HG02759 (cell line): ENCODE measurements at regions not wholly inside any gene's neighbourhood (a gene's known extent, or its start where the extent isn't known, plus 50 kb on each side); places are given as distances from the start of the nearest gene placed in this dataset.

Source experiments
- ATAC-seq: cut with Tn5 transposase; IDR thresholded peaks from one replicate; pipeline ENCODE4 v1.9.1; 2021; ENCODE audit warnings: mild to moderate bottlenecking, moderate library complexity; ENCODE audit not compliant: unreplicated experiment

DNA sequence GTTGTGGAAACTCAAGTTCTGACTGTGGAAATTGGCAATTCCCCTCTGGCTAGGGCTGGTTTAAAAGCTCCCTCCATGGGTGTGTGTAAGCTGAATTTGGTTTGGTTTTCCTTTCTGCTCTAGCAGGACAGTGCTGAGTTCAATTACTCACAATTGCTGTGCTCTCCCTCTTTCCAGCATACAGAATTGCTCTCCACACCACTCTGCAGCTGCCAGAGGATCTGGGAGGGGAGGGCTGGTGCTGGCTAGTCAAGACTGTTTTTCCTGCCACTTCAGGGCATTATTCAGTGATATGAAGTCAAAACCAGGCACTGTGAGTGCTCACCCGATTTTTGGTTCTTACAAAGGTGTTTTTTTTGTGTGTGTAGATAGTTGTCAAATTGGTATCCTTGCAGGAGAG is 336.9 kb upstream of the SLC24A2 start:
- ATAC-seq: no peak

DNA sequence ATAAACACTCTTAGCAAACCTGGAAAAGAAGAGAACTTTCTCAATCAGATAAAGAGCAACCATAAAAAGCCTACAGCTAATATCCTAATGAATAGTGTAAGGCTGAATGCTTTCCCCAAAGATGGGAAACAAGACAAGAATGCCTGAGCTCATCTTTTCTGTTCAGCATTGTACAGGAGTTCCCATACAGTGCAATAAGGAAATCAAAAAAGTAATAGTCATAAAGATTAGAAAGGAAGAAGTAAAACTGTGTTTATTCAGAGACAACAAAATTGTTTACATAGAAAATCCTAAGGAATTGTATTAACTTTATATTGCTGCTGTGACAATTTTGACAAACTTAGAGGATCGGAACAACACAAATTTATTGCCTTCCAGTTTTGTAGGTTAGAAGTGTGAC is 330.7 kb upstream of the SLC24A2 start:
- no peak for ATAC-seq

DNA sequence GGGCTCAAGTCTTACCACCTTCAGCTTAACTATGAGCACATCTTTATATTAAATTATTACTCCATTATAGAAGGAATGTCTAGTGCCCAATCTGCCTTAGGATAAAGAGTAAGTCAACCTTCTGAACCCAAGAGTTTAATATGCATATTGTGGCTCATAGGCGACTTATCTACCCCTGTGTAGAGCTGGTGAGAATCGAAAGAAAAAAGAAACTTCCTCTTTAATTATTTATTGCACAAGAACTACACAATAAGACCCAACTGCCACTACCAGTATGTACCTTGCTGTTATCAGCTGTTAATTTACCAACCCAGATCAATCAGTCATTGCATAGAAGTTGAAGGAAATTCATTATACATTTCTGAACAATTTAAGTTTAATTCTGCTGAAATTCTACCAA is 329.1 kb upstream of the SLC24A2 start:
- ATAC-seq: no peak

GRCh38 chr9:20117482-20117881 is 328.6 kb upstream of the SLC24A2 start:
- no peak for ATAC-seq

- no peak for ATAC-seq
Measured at GRCh38 chr9:20114974-20115373, 326.1 kb upstream of the SLC24A2 start.

- no peak for ATAC-seq
Measured at GRCh38 chr9:20112205-20112783, 323.5 kb upstream of the SLC24A2 start.

DNA sequence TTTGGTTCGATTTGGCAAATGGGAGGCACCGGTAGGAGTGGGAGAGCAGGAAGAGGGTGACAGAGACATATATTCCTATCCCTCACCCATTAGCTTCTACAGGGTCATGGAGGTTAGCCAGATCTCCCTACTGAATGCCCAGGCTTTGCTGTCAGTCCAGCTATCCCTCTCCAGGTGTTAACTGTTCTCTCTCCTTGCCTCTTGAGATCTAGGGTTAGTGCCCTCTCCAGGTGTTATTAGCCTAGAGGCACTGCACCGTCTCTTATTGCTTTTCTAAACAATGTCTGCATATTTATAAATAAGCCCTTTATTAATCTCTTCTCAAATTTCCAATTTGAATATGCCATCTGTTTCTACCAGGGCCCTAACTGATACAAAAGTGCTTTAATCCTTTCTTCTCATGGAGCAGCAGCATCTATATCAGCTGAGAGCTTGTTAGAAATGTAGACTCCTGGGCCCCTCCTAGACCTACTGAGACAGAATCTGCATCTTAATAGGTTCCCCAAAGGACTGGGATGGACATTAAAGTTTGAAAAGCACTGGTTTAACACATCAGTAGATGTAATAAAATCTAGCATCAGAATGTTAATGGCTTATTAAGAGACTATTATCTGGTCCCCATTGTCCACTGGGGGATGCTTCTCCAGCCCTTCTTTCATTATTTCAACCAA is 322.5 kb upstream of the SLC24A2 start:
- ATAC-seq: no peak

DNA sequence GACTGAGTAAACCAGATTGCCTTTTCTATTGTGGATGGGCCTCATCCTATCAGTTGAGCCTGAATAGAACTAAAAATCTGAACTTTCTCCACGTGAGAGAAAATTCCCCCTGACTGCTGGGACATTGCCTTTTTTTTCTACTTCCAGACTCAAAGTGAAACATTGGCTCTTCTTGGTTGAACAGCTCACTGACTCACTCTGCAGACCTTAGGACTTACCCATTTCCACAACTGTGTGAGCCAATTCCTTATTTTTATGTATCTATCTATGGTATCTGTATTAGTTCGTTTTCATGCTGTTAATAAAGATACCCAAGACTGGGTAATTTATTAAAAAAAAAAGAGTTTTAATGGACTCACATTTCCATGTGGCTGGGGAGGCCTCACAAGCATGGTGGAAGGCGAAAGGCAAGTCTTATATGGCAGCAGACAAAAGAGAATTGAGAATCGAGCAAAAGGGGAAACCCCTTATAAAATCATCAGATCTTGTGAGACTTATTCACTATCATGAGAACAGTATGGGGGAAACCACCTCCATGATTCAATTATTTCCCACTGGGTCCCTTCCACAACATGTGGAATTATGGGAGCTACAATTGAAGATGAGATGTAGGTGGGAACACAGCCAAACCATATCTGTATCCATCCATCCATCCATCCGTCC is 306.7 kb upstream of the SLC24A2 start:
- no peak for ATAC-seq

DNA sequence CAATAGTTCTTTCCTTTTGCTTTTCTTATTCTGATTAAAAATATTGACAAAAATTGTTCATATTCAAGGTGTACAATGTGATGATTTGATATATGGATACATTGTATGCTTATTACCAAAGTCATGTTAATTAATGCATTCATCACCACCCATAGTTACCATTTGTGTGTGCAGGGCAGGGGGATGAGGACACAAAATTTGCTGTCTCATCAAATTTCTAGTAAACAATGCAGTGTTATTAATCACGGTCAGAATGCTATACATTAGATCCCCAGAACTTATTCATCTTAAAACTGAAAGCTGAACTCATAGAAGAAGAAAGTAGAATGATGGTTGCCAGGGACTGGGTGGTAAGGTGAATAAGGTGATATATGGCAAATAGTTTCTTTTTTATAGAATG is 303.7 kb upstream of the SLC24A2 start:
- ATAC-seq: no peak

- ATAC-seq: no peak
Measured at GRCh38 chr9:20087481-20087880, 298.6 kb upstream of the SLC24A2 start.

- ATAC-seq: no peak
Measured at GRCh38 chr9:20085842-20086241, 297.0 kb upstream of the SLC24A2 start.

DNA sequence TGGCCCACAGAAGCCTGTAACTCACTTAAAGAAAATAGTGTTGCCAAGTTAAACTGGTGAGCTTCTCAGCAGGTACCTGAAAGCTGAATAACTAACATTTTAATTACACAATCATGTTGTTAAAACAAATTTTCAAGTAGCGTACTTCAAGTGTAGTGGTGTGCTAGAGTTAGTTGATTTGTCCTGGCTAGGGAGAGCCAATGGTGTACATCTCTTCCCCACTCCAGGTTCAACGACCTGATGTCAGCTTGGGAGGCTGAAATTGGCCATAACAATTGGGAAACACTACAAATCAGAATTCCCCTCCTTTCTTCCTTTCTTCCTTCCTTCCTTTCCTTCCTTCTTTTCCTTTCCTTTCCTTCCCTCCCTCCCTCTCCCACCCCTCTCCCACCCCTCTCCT is 295.3 kb upstream of the SLC24A2 start:
- ATAC-seq: no peak

DNA sequence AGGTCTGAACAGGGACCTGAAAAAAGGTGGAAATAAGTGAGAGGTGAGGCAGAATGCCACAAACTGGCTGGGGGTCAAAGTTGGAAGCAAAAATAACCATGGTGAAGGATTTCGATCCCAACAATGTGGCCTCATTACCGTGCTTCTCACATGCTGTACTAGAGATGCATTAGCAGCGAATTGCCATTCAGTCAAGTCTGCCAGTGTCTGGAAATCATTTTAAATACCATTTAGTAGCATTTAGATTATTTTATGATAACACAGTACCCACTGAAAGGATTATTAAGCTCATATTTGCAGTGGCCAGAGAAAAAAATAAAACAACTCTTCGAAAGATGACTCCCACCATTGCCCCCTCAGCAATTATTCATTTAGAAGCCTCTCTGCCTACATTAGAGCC is 294.6 kb upstream of the SLC24A2 start:
- ATAC-seq: no peak

DNA sequence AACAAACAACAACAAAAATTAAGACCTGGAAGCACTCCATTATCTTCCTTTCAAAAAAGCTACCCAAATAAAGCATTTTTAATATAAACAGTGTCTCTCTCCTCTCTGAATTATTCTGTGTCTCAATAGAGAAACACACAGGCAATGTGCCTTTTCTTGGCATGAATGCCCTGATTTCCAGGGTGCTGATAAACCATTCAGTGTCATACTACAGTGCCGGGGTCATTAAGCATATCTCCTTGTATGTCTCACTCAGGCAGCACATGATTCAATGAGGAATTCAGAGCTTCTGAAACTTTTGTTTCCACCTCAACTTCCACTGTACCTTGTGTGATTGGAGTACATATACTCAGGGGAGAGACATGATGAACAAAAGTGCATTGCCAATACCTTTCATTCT is 294.0 kb upstream of the SLC24A2 start:
- ATAC-seq: no peak

GRCh38 chr9:20082406-20082805 is 293.6 kb upstream of the SLC24A2 start:
- no peak for ATAC-seq

- no peak for ATAC-seq
Measured at GRCh38 chr9:20078246-20078645, 289.4 kb upstream of the SLC24A2 start.

GRCh38 chr9:20074291-20074690 is 285.5 kb upstream of the SLC24A2 start:
- no peak for ATAC-seq

GRCh38 chr9:20070336-20070735 is 281.5 kb upstream of the SLC24A2 start:
- no peak for ATAC-seq

DNA sequence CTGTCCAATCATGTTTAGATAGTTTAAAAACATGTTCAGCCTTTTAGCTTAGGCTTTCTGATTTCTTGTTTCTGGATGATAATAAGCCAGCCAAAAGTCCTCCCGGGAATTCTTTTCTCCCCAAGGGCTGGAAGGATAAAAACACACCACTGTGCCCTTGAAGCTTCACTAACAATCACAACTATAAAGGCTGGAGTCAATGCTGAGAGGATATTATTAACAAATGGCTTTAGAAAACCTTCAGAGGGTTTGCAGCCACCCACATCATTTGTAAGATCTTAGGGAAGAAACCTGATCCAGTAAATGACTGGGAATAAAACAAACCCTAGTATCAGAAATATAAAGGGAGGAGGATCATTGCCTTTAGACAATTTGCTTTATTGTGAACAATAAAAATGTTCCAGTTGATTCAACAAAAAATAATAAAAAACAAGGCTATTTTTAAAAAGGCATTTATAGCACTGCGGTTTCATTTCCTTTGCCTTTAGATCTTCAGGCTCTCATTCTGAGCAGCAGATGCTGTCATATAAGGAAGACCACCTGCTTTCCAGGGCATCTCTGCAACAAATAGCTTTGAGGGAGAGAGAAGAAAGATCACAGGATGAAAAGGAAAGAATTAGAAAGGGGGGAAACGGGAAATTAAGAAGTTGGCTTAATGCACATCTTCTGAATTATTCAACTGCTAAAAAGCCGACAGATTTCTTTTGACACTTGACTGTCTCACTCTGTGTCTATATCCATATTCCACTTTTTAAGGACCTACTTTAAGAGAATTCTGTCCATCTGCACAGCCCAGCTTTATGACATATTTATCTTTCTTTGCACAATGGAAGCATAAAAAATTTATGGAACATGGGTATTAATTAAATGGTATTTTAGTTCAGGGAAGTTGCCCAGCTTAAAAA is 277.2 kb upstream of the SLC24A2 start:
- ATAC-seq: no peak

DNA sequence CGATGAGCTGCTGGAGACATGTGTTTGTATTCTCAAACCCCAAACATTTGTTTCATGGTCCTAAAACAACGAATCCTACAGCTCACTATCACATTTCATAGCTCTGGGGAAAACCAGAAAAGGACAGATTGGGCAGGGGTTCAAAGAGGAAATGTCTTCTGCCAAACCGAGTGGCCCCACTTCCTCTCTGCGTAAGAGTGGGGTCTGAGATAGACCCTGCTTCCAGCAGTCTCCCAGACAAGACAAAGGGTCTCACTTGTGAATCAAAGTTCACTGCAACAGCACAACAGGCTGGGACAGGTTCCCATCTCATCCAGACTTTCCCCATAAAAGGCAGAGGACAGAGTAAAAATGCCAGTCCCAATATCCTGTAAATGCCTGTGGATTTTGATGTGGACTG is 276.2 kb upstream of the SLC24A2 start:
- ATAC-seq: no peak

DNA sequence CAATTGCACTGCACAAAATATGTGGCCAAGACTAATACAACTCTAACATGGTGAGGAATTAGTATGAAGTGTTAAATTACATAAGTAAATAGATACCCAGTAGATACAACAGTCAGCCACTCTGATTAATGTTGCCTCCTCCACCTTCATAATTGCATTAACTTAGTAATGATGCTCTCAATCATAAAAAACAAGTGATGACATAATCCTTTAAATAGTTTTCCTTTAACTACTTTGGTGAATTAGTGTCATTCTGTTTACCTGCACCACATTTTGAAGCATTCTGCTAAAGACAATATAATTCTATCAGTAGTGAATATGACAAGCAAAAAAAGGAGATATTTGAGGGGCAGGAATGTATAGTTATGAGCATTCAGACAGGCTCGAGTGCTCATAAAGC is 265.9 kb upstream of the SLC24A2 start:
- no peak for ATAC-seq

DNA sequence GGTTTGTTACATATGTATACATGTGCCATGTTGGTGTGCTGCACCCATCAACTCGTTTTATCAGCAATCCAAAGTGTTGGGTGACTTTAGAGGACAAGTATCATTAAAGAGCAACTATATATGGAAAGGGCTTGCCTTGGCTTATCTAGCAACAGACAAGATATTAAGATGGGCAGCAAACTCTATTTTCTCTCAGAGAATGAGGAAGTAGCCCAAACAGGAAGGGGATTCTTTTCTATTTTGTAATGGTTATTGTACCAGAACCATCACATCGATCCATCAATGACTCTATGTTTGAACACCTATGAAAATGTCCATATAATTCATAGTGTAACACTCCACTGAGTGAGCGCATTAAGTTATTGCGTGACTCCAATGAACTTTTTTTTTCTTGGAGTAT is 260.1 kb upstream of the SLC24A2 start:
- ATAC-seq: no peak
